A673 (cell line): ENCODE measurements at regions not wholly inside any gene's neighbourhood (a gene's known extent, or its start where the extent isn't known, plus 50 kb on each side); places are given as distances from the start of the nearest gene placed in this dataset.
A peak's percentile ranks its signal among the peaks of the same experiment; 100 is the strongest.

Source experiments
- EZH2 ChIP-seq: fragments of 200-600 bp; sonication (generic); IDR thresholded peaks from 2 replicates; pipeline ENCODE4 v1.6.1; 2017; ENCODE audit warnings: borderline replicate concordance, low read depth, mild to moderate bottlenecking, mixed read lengths, antibody characterized with exemption, low read length; ENCODE audit not compliant: poor library complexity, severe bottlenecking
- TF ChIP-seq, protein P1 (sequence below): fragments of 300-800, 200-600 bp; sonication (generic); conservative IDR thresholded peaks from 2 replicates; pipeline ENCODE4 v1.5.1; 2017; ENCODE audit warnings: low read depth, mild to moderate bottlenecking, antibody characterized with exemption, low read length, moderate library complexity, mixed read lengths

DNA sequence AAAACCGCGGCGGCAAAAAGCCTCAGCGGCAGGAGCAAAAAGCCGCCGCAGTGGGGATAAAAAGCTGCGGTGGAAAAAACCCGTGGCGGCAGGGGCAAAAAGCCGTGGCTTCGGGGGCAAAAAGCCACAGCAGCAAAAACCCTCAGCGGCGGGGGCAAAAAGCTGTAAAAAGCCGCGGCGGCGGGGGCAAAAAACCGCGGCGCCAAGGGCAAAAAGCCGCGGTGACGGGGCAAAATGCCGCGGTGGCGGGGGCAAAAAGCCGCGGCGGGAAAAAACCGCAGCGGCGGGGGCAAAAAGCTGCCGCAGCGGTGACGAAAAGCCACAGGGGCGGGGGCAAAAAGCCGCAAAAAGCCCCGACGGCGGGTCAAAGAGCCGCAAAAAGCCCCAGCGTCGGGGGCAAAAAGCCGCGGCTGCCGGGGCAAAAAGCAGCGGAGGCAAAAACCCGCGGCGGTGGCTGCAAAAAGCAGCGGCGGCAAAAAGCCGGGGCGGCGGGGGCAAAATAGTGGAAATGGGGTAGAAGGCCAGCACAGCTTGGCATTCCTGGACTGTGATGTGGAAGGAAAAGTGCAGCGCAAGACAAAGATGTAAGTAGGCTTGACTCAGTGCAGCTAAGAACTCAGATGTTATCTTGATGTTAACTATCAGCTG lies 151.8 kb downstream of the ANKRD30BL start:
- TF ChIP-seq, protein P1, sequence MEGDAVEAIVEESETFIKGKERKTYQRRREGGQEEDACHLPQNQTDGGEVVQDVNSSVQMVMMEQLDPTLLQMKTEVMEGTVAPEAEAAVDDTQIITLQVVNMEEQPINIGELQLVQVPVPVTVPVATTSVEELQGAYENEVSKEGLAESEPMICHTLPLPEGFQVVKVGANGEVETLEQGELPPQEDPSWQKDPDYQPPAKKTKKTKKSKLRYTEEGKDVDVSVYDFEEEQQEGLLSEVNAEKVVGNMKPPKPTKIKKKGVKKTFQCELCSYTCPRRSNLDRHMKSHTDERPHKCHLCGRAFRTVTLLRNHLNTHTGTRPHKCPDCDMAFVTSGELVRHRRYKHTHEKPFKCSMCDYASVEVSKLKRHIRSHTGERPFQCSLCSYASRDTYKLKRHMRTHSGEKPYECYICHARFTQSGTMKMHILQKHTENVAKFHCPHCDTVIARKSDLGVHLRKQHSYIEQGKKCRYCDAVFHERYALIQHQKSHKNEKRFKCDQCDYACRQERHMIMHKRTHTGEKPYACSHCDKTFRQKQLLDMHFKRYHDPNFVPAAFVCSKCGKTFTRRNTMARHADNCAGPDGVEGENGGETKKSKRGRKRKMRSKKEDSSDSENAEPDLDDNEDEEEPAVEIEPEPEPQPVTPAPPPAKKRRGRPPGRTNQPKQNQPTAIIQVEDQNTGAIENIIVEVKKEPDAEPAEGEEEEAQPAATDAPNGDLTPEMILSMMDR, result no peak
- peak; percentile 100 for TF ChIP-seq EZH2
